SK-N-SH treated with all-trans-retinoic acid at 6 μM for 48 hours (cell line): ENCODE measurements at regions not wholly inside any gene's neighbourhood (a gene's known extent, or its start where the extent isn't known, plus 50 kb on each side); places are given as distances from the start of the nearest gene placed in this dataset.

ENCODE experiments used
- ISL1 ChIP-seq: fragments of 250-450 bp; sonication (Bioruptor Pico); IDR thresholded peaks from 2 replicates; pipeline ENCODE4 v2.1.2; 2022; ENCODE audit warnings: mild to moderate bottlenecking, moderate library complexity
- ZFP3 ChIP-seq: fragments of 250-450 bp; sonication (Bioruptor Pico); IDR thresholded peaks from 2 replicates; pipeline ENCODE4 v1.5.0; 2020; ENCODE audit warnings: mild to moderate bottlenecking, moderate library complexity
- ZFP30 ChIP-seq: fragments of 450-650 bp; formaldehyde crosslinking; IDR thresholded peaks from 2 replicates; pipeline ENCODE4 v1.5.0; 2022; ENCODE audit warnings: mild to moderate bottlenecking, moderate library complexity
- ZNF8 ChIP-seq: fragments of 450-650 bp; formaldehyde crosslinking; IDR thresholded peaks from 2 replicates; pipeline ENCODE4 v1.5.0; 2020; ENCODE audit warnings: mild to moderate bottlenecking, moderate library complexity

DNA sequence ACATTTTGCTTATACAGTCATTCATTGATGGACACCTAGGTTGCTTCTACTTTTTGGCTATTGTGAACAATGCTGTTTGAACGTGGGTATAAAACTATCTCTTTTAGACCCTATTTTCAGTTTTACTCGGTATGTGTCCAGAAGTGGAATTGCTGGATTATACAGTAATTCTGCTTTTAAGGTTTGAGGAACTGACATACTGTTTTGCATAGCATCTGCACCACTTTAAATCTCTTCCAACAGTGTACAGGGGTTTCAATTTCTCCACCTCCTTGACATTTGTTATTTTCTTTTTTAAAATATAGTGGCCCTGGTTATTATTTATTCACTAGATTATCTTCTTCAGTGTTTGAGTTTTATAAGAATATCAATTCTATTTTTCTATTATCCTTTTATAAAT is 116.9 kb downstream of the USP22 start:
- TF ChIP-seq ISL1, result no peak
- TF ChIP-seq ZFP3 (CRISPR knock-in tag), result no peak
- TF ChIP-seq ZNF8, result no peak
- TF ChIP-seq ZFP30 (CRISPR knock-in tag), result no peak
